Stimulated activated CD4-positive, alpha-beta T cell treated with anti-CD3 and anti-CD28 coated beads, Interleukin-2, amount 100 ng/mL, for 4 hours (primary cell): ENCODE measurements at regions not wholly inside any gene's neighbourhood (a gene's known extent, or its start where the extent isn't known, plus 50 kb on each side); places are given as distances from the start of the nearest gene placed in this dataset.

ENCODE experiments used
- DNase-seq: peaks from one replicate; pipeline ENCODE4 v3.0.0-alpha.2; 2020; ENCODE audit warnings: low read depth

DNA sequence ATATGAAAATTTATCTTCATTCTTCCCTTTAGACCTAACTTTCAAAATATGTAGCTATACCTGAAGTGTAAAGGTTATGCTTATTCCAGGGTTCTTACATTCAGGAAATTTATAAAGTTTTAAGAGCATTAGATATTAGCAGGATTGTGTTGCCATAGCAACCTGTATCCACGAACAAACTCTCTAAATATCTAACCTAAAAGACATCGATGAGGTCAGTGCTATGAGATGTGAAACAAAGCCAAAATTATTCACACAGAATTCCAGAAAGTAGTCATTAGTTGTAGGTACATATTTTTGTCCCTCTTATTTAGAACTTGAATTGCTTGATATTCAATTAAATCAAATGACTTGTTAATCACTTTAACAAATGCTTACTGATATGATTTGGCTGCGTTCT lies 705.3 kb downstream of the SOCS6 start:
- DNase-seq: no peak

GRCh38 chr18:70991577-70991976 lies 702.7 kb downstream of the SOCS6 start:
- DNase-seq: no peak

GRCh38 chr18:70985948-70986347 lies 697.1 kb downstream of the SOCS6 start:
- no peak for DNase-seq

DNA sequence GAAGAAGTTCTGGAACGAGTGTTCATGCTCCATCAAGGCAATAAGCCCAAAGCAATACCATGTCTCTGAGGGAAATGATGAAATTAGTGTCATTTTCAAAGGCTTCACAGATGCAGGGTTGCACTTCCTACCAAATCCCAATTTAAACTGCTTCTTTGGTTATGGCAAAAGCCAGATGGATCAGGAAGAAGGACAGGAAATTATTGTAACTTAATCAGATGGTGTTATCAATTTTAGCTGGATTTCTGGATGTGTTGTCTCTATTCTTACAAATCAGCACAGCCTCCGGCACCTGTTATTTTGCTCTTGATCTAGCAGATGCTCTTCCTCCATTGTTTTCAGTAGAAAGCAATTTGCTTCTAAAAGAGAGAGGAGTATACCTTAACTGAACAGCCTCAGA lies 693.4 kb downstream of the SOCS6 start:
- no peak for DNase-seq

GRCh38 chr18:70981400-70982140 lies 692.7 kb downstream of the SOCS6 start:
- no peak for DNase-seq

DNA sequence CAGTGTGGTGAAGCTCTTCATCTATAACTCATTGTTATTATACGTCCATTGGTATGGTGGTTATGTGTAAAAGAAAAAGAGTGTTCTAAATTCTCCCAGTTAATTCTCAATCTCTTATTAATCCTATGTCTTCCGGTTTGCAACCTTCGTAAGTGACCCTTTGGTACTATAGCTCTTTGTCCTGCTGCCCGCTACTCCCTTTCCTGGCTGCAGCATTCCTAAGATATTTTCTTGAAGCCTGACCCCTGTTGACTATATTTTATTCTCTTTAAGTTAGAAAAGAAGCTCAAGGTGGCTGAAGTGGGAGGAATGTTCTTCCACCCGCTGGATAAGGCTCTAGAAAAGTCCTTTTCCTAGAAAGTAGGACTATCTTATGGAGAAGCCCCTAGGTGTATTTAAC lies 684.8 kb downstream of the SOCS6 start:
- no peak for DNase-seq

GRCh38 chr18:70966419-70966818 lies 677.6 kb downstream of the SOCS6 start:
- no peak for DNase-seq

DNA sequence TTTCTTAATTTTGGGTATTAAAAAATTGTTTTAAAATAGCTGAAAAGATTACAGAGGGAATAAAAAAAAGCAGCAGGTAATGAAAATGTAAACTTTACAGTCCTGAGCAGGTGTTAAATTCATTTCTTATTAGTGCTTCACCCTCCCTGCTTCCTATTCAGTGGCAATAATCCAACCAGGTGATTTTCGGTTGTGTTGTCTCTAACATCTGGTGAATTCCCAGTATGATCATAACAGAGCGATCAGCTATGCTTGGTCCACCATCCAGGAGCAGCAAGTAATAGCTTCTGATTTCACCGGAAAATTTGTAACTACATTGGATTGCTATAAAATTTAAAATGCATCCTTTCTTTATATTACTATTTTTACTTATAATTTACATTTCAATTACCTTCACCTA lies 673.1 kb downstream of the SOCS6 start:
- DNase-seq: no peak

- DNase-seq: no peak
Observed at GRCh38 chr18:70956554-70956953, 667.7 kb downstream of the SOCS6 start.

- no peak for DNase-seq
Observed at GRCh38 chr18:70936160-70936559, 647.3 kb downstream of the SOCS6 start.

DNA sequence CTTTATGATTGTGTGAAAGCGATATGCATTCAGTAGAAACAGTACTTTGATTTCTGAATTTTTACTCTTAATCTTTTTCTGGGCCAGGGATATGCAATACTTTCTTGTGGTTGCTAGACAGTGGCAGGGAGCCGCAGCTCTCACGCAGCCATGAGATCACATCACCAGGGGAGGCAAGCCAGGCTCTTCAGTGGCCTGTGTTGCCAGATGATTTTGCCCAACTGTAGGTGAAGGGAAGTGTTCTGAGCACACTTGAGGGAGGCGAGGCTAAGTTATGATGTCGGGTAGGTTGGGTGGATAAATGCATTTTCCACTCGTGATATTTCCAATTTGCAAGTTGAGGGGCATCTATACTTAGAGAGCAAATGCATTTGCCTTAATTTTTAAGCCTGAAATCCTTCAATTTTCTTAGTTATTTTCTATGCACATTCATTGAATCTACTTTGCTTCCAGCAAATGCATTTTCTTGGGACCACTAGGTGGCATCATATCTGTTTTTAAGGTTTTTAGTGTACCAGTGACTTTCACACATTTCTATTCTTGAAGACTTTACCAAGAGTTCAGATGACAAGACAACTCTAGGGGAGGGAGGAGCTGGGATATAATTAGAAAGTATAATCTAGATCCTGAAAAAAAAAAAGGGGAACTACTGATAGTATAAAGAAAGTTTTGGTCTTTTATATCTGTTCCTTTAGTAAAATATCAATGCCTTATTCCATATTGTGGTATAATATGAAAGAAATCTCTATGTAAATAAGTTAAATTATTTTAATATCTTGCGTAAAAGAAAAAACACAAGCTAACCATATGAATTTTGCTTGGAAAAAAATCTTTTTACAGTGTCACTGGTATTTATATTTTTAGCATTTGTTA lies 643.3 kb downstream of the SOCS6 start:
- DNase-seq: no peak

DNA sequence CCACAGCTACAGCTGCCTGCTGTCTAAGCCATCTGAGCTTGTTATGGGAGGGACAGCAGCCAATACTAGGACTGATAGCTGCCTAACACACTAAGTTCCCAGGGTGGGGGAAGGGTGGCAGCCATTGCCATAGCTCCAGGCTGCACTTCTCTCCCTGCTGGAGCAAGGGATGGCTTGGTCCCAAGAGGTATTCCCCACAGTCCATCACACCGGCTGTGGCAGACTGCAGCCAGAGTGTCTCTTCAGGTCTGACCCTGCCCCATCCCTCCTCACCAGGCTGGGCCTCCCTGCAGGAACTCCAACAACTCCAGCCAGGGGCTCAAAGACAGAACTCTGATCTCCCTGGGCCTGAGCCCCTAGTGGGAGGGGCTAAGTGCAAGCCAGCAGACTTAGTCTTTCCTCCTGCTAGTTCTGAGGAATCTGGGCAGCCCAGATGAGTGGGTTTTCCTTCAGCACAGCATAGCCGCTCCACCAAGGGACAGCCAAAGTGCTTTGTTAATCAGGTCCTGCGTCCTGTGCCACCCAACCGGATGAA lies 632.1 kb downstream of the SOCS6 start:
- no peak for DNase-seq

- no peak for DNase-seq
Observed at GRCh38 chr18:70907673-70908072, 618.8 kb downstream of the SOCS6 start.

DNA sequence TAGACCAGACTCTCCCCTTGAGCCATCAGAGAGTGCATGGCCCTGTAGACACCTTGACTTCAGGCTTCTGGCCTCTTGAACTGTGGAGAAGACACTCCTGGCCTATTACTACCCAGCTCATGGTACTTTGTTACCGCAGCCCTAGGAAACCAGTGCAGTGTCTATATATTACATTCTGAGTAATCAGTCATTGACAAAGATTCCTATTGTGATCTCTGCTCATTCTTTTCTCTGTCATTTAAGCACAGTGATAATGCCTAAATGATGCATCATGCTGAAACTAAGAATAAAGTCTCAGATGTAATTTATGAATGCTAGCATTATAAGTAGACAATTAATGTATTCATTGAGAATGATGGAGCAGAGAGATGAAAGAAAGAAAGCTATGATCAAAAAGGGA lies 603.5 kb downstream of the SOCS6 start:
- no peak for DNase-seq

DNA sequence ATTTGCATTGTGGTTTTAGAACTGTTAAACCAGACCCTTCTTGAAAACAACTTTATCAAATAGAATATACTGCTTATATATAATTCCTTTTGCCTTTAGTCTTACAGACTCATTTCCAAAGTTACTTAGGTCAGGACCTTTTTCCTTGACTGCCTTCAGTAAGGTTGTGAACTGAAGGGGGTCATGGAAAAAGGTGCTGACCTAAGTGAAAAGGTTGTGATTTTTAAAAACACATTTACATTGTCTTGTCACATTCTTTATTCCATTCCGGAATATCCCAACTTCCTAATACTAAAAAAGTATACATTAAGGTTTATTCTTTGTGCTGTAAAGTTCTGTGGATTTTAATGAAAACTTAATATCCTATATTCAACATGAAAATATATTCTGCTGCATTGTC lies 581.4 kb downstream of the SOCS6 start:
- no peak for DNase-seq

GRCh38 chr18:70848329-70848728 lies 559.5 kb downstream of the SOCS6 start:
- no peak for DNase-seq

- DNase-seq: no peak
Observed at GRCh38 chr18:70840649-70841048, 551.8 kb downstream of the SOCS6 start.

DNA sequence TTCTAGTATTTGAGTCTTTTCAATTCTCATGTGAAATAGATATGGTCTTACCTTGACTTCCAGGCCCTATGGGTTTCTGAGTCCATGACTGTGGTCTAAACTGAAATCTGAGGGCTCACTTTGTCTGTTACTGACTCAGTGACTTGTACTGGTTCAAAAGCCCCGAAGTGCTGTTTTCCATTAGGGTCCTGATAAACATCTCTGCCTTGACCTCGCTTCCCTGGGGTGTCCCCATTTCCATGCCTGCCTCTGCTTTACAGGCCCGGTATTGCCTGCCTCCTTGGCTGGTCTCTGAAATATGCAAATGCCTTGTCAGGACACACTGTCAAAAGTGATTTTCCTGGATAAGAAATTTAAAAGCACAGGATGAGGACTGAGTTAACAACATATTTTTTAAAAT lies 538.8 kb downstream of the SOCS6 start:
- DNase-seq: no peak

DNA sequence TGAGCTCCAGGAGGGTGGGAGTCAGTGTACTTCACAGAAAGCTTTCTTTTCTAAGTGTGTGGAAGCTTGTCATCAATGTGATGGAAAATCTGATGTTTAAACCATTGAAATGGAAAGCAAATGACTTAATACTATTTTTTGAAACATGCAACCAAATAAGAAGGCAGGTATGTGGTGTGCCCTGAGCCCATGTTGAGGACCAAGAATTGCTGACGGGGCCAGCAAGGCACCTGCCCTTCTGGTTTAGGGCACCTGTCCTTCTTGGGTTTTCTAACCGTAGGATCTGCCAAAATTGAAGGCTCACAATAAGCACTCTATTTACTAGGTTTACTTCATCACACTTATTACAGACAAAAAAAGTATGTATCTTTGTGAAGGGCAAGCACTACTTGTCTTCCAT lies 537.7 kb downstream of the SOCS6 start:
- no peak for DNase-seq

DNA sequence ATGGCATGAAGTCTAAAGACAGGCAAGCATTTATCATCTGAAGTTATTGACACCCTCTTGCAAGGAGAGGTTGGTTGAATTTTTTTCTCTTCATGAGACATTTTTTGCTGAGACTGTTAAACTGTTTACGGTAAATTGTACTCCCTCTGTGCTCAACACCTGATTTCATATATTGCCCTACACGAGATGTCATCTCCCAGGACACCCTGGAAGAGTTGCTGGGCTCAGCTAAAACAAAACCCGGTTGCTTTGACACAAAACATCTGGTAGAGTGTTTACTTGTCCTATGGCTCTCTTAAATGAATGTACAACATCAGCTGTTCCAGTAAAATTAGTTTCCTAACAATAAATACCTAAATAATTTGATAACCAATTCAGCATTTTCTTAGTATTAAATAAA lies 533.8 kb downstream of the SOCS6 start:
- no peak for DNase-seq

GRCh38 chr18:70822117-70822516 lies 533.3 kb downstream of the SOCS6 start:
- DNase-seq: no peak

DNA sequence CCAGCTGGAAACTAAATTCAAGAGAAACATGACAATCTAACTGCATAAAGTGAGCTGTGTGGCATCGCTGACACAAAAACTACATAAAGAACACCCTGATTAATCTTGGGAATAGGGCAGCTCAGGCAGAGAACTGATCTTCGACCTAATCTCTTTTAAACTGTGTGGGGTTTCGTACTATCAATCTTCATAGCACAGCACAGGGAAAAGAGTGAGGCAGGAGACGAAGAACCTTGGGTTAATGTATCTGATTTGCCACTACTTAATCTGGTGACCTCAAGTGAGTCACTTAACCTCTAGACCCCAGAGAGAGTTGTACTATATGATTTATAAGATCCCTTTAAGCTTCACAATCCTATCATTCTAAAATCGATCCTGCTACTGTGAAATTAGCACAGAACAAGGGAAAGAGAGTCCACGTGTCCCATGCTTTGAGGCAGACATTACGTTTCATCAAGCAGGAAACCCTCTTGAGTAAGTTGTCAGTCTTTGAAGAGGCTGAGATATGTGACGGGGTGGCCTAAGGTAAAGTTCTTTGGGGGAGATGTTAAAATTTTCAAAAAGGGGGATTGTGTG lies 519.7 kb downstream of the SOCS6 start:
- DNase-seq: no peak
